WTC11 (cell line): ENCODE measurements at regions not wholly inside any gene's neighbourhood (a gene's known extent, or its start where the extent isn't known, plus 50 kb on each side); places are given as distances from the start of the nearest gene placed in this dataset.

ENCODE experiments used
- ATAC-seq: fragments of 200-7000 bp; cut with Tn5 transposase; 2 replicates; pipeline ENCODE4 v1.10.0; 2021; ENCODE audit warnings: mild to moderate bottlenecking, moderate library complexity
- CTCF ChIA-PET: fragments of 300-600 bp; sonication (Branson Sonifier 250); formaldehyde crosslinking; loops from one replicate; lab custom pipeline; 2021; ENCODE audit warnings: antibody characterized with exemption; lab: Charles Lee
- POLR2A ChIA-PET: fragments of 350-600 bp; sonication (Branson Sonifier 250); formaldehyde crosslinking; loops from one replicate; lab custom pipeline; 2021; ENCODE audit warnings: antibody characterized with exemption; lab: Charles Lee
- DNase-seq: peaks from one replicate; pipeline ENCODE4 v3.0.0; 2021; ENCODE audit warnings: low spot score
- H3K27ac Mint-ChIP-seq: 2 replicates; pipeline ENCODE4 v1.8.0; 2021; ENCODE audit warnings: mixed read lengths
- H3K27me3 Mint-ChIP-seq: 2 replicates; pipeline ENCODE4 v1.8.0; 2021; ENCODE audit warnings: low read depth, mild to moderate bottlenecking, moderate library complexity, mixed read lengths
- H3K36me3 Mint-ChIP-seq: 2 replicates; pipeline ENCODE4 v1.8.0; 2021; ENCODE audit warnings: mixed read lengths
- H3K4me1 Mint-ChIP-seq: 2 replicates; pipeline ENCODE4 v1.8.0; 2022; ENCODE audit warnings: mixed read lengths
- H3K4me3 Mint-ChIP-seq: 2 replicates; pipeline ENCODE4 v1.8.0; 2021; ENCODE audit warnings: mild to moderate bottlenecking, moderate library complexity, mixed read lengths
- H3K9me3 Mint-ChIP-seq: 2 replicates; pipeline ENCODE4 v1.8.0; 2021; ENCODE audit warnings: mixed read lengths
- AR ChIP-seq: fragments of 250-450 bp; sonication (Bioruptor Pico); IDR thresholded peaks from 2 replicates; pipeline ENCODE4 v1.9.0; 2021; ENCODE audit warnings: mild to moderate bottlenecking
- ATF2 ChIP-seq: sonication (generic); formaldehyde crosslinking; IDR thresholded peaks from 2 replicates; pipeline ENCODE4 v1.8.1; 2022; ENCODE audit warnings: low read depth, missing genetic modification reagents, borderline replicate concordance
- CDX4 ChIP-seq: fragments of 250-450 bp; sonication (Bioruptor Pico); IDR thresholded peaks from 2 replicates; pipeline ENCODE4 v1.9.0; 2021; ENCODE audit warnings: moderate library complexity, mild to moderate bottlenecking, inconsistent platforms, borderline replicate concordance
- EMX1 ChIP-seq: fragments of 250-450 bp; sonication (Bioruptor Pico); IDR thresholded peaks from 2 replicates; pipeline ENCODE4 v1.8.0; 2021; ENCODE audit warnings: mild to moderate bottlenecking
- FOXK1 ChIP-seq: sonication (generic); formaldehyde crosslinking; IDR thresholded peaks from 2 replicates; pipeline ENCODE4 v1.8.0; 2022; ENCODE audit warnings: mild to moderate bottlenecking, moderate library complexity, missing genetic modification reagents
- HMGXB4 ChIP-seq: sonication (generic); formaldehyde crosslinking; IDR thresholded peaks from 2 replicates; pipeline ENCODE4 v1.8.1; 2023; ENCODE audit warnings: mild to moderate bottlenecking, moderate library complexity, missing genetic modification reagents
- IRF2 ChIP-seq: sonication (generic); formaldehyde crosslinking; IDR thresholded peaks from 2 replicates; pipeline ENCODE4 v1.8.0; 2022; ENCODE audit warnings: low read depth, missing genetic modification reagents, borderline replicate concordance
- KAT7 ChIP-seq: sonication (generic); formaldehyde crosslinking; IDR thresholded peaks from 2 replicates; pipeline ENCODE4 v1.8.1; 2023; ENCODE audit warnings: missing genetic modification reagents, mild to moderate bottlenecking, borderline replicate concordance
- MYBL2 ChIP-seq: sonication (generic); formaldehyde crosslinking; IDR thresholded peaks from 2 replicates; pipeline ENCODE4 v1.8.1; 2023; ENCODE audit warnings: mild to moderate bottlenecking, moderate library complexity, missing genetic modification reagents
- PRDM15 ChIP-seq: sonication (generic); formaldehyde crosslinking; IDR thresholded peaks from 2 replicates; pipeline ENCODE4 v1.8.0; 2022; ENCODE audit warnings: missing genetic modification reagents
- PRRX2 ChIP-seq: fragments of 250-450 bp; sonication (Bioruptor Pico); IDR thresholded peaks from 2 replicates; pipeline ENCODE4 v1.8.0; 2021; ENCODE audit warnings: mild to moderate bottlenecking
- TP53 ChIP-seq: sonication (generic); formaldehyde crosslinking; IDR thresholded peaks from 2 replicates; pipeline ENCODE4 v1.8.1; 2023; ENCODE audit warnings: mild to moderate bottlenecking, missing genetic modification reagents
- ZNF138 ChIP-seq: sonication (generic); formaldehyde crosslinking; conservative IDR thresholded peaks from 2 replicates; pipeline ENCODE4 v1.8.1; 2022; ENCODE audit warnings: mild to moderate bottlenecking, moderate library complexity, missing genetic modification reagents
- ZNF232 ChIP-seq: sonication (generic); formaldehyde crosslinking; IDR thresholded peaks from 2 replicates; pipeline ENCODE4 v1.8.0; 2022; ENCODE audit warnings: mild to moderate bottlenecking, missing genetic modification reagents
- ZNF281 ChIP-seq: sonication (generic); formaldehyde crosslinking; IDR thresholded peaks from 2 replicates; pipeline ENCODE4 v1.8.0; 2023; ENCODE audit warnings: mild to moderate bottlenecking, missing genetic modification reagents
- ZNF671 ChIP-seq: fragments of 250-450 bp; sonication (Bioruptor Pico); IDR thresholded peaks from 2 replicates; pipeline ENCODE4 v1.8.0; 2021; ENCODE audit warnings: mild to moderate bottlenecking

GRCh38 chr7:118013252-118014010, 140.2 kb upstream of the CTTNBP2 start:
- no peak overlapping the region; the same call in 1 of the 2 replicates for H3K27ac Mint-ChIP-seq
- no peak overlapping the region for H3K4me3 Mint-ChIP-seq
- no peaks in the 10 kb centered on the region for H3K4me1 Mint-ChIP-seq
- CTCF ChIA-PET: interaction anchor here (1.8 kb wide), 1 partner anchor 20 kb away, joined by 5 read pairs; no protein-coding TSS in a partner anchor
- H3K9me3 Mint-ChIP-seq: peaks cover 16% of the 10 kb centered on the region
- DNase-seq: no peak
- POLR2A ChIA-PET: no interaction called here
- no peak for TF ChIP-seq IRF2 (CRISPR knock-in tag)
- no peak for TF ChIP-seq KAT7 (CRISPR knock-in tag)
- no peak for TF ChIP-seq CDX4
- no peak for TF ChIP-seq HMGXB4 (CRISPR knock-in tag)
- TF ChIP-seq ZNF281 (CRISPR knock-in tag): no peak
- TF ChIP-seq PRRX2 (CRISPR knock-in tag): no peak
- TF ChIP-seq ATF2 (CRISPR knock-in tag): no peak
- no peak for TF ChIP-seq FOXK1 (CRISPR knock-in tag)
- no peak for TF ChIP-seq ZNF232 (CRISPR knock-in tag)
- TF ChIP-seq PRDM15 (CRISPR knock-in tag): no peak
- no peak for TF ChIP-seq EMX1 (CRISPR knock-in tag)
- no peak for TF ChIP-seq MYBL2
- no peak for TF ChIP-seq ZNF671
- TF ChIP-seq ZNF138 (CRISPR knock-in tag): no peak
- no peak for TF ChIP-seq TP53 (CRISPR knock-in tag)
- TF ChIP-seq AR (CRISPR knock-in tag): no peak
- no peak for ATAC-seq
- H3K27me3 Mint-ChIP-seq: no peaks in the 10 kb centered on the region
- peaks cover 5% of the 10 kb centered on the region; the same call in 1 of the 2 replicates for H3K36me3 Mint-ChIP-seq
